ENCODE measurements at regions not wholly inside any gene's neighbourhood (a gene's known extent, or its start where the extent isn't known, plus 50 kb on each side); places are given as distances from the start of the nearest gene placed in this dataset.

- TF ChIP-seq POLR2A (IDR thresholded peaks at IDR 0.05): no peak
- TF ChIP-seq, protein P1, sequence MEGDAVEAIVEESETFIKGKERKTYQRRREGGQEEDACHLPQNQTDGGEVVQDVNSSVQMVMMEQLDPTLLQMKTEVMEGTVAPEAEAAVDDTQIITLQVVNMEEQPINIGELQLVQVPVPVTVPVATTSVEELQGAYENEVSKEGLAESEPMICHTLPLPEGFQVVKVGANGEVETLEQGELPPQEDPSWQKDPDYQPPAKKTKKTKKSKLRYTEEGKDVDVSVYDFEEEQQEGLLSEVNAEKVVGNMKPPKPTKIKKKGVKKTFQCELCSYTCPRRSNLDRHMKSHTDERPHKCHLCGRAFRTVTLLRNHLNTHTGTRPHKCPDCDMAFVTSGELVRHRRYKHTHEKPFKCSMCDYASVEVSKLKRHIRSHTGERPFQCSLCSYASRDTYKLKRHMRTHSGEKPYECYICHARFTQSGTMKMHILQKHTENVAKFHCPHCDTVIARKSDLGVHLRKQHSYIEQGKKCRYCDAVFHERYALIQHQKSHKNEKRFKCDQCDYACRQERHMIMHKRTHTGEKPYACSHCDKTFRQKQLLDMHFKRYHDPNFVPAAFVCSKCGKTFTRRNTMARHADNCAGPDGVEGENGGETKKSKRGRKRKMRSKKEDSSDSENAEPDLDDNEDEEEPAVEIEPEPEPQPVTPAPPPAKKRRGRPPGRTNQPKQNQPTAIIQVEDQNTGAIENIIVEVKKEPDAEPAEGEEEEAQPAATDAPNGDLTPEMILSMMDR (IDR thresholded peaks at IDR 0.05 in 4 of 5, conservative IDR thresholded peaks at IDR 0.05 in 1 of 5): no peak
These were observed 181.9 kb downstream of the HAO1 start for GRCh38 chr20:7758406-7758805.
